ENCODE measurements at regions not wholly inside any gene's neighbourhood (a gene's known extent, or its start where the extent isn't known, plus 50 kb on each side); places are given as distances from the start of the nearest gene placed in this dataset.

- Mint-ChIP-seq H3K27ac (no peak overlapping the region), H3K27me3 (ENCODE audit: insufficient read depth, low read depth, poor library complexity) (no peaks in the 10 kb centered on the region), H3K9me3 (peaks cover 3% of the 10 kb centered on the region; the same call in 2 of the 3 replicates), H3K4me3 (no peak overlapping the region), H3K36me3 (ENCODE audit: low read depth) (no peaks in the 10 kb centered on the region), H3K4me1 (peaks cover 17% of the 10 kb centered on the region)
- no peak for ATAC-seq
- TF ChIP-seq ZNF462 (CRISPR knock-in tag; IDR thresholded peaks at IDR 0.05) (no peak), NANOG (IDR thresholded peaks at IDR 0.05; ENCODE audit: borderline replicate concordance) (no peak), JUNB (IDR thresholded peaks at IDR 0.05; ENCODE audit: unreplicated experiment) (no peak), ZNF114 (CRISPR knock-in tag; IDR thresholded peaks at IDR 0.05) (no peak), CTCF (conservative IDR thresholded peaks at IDR 0.05; ENCODE audit: low read depth in 2 of 2) (no peak), ETS1 (IDR thresholded peaks at IDR 0.05) (no peak), EZH2 (IDR thresholded peaks at IDR 0.05; ENCODE audit: low read depth, unreplicated experiment) (no peak), EZH2phosphoT487 (IDR thresholded peaks at IDR 0.05; ENCODE audit: unreplicated experiment) (no peak), ZNF331 (CRISPR knock-in tag; IDR thresholded peaks at IDR 0.05; ENCODE audit: low read depth) (no peak), CREB1 (CRISPR knock-in tag; IDR thresholded peaks at IDR 0.05; ENCODE audit: low read depth) (no peak), REST (IDR thresholded peaks at IDR 0.05; ENCODE audit: unreplicated experiment) (no peak), STAT1 (IDR thresholded peaks at IDR 0.05; ENCODE audit: unreplicated experiment) (no peak), POLR2AphosphoS5 (IDR thresholded peaks at IDR 0.05; ENCODE audit: low read depth) (no peak)
- DNase-seq (ENCODE audit: low spot score) = no peak
- no peak overlapping the region for H3K27ac ChIP-seq (ENCODE audit: low read depth)
- no peaks in the 10 kb centered on the region for H3K36me3 ChIP-seq (ENCODE audit: insufficient read depth)
- peaks cover 8% of the 10 kb centered on the region; the same call in 1 of the 2 replicates for H3K9me2 ChIP-seq (ENCODE audit: insufficient read depth)
- peaks cover 4% of the 10 kb centered on the region; the same call in 1 of the 2 replicates for H3K4me1 ChIP-seq (ENCODE audit: insufficient read depth)
- H3K4me2 ChIP-seq = no peak overlapping the region
- no peaks in the 10 kb centered on the region for H3K27me3 ChIP-seq (ENCODE audit: insufficient read depth)
- H3K4me3 ChIP-seq = no peak overlapping the region
- no peaks in the 10 kb centered on the region for H3F3A ChIP-seq (replicated peaks; ENCODE audit: low read depth)
- H4K20me1 ChIP-seq (replicated peaks; ENCODE audit: insufficient read depth) = no peaks in the 10 kb centered on the region
- H2AFZ ChIP-seq = no peak overlapping the region
- no peaks in the 10 kb centered on the region for H3K79me2 ChIP-seq (replicated peaks; ENCODE audit: insufficient read depth)
Measured at GRCh38 chr14:86088156-86088555, 558.2 kb downstream of the FLRT2 start.

Data from GM23338 (cell line).